ENCODE measurements at regions not wholly inside any gene's neighbourhood (a gene's known extent, or its start where the extent isn't known, plus 50 kb on each side); places are given as distances from the start of the nearest gene placed in this dataset.
"Not testable (repeated sequence)": the region's sequence is repeated elsewhere in the genome, so short reads cannot be mapped to it uniquely, and the experiment has no call there.

DNA sequence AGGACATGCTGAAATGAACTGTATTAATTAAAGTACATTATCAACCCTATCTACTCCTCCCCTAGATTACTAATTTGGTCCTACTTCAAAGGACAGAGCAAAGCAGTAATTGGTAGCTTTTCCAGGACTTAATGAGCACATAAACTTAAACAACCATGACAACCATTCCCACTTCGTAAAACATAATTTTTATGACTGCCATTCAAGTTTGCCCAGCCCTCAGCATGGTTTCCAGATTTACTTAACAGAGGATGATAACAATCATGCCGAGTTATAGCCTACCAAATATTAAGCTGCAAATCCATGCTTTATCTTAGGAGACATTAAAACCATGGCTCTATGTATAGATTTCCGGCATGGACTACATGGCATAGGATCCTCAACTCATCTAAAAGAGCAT, 401.1 kb upstream of the CHAC2 start:
- DNase-seq (ENCODE audit: low spot score) = no peak

DNA sequence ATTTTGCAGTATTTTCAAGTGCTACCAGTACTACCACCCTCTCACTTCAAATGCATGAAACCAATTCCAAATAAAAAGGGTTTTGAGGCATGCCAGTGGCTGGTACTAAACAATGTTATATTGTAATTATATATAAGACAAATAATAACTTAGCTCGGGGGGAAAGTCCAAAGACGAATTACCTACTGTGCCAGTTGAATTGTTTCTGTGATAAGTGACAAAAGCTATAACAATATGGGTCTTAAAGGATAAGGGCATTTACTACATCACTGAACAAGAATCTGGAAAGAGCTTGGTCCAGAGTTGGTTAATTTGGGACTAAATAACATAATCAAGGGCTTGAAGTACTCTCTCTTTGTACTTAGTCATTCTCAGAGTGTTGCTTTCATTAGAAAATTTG, 404.7 kb upstream of the CHAC2 start:
- no peak for DNase-seq (ENCODE audit: low spot score)

DNA sequence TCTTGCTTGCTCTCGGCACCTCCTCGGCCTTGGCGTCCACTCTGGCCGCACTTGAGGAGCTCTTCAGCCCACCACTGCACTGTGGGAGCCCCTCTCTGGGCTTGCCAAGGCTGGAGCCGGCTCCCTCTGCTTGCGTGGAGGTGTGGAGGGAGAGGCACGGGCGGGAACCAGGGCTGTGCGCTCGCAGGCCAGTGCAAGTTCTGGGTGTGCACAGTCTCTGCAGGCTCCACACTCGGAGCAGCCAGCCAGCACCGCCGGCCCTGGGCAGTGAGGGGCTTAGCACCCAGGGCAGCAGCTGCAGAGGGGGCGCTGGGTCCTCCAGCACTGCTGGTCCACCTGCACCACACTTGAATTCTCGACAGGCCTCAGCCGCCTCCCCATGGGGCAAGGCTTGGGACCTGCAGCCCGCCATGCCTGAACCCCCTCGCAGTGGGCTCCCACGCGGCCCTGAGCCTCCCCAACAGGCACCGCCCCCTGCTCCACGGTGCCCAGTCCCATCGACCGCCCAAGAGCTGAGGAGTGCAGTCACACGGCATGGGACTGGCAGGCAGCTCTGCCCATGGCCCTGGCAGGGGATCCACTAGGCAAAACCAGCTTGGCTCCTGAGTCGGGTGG, 411.2 kb upstream of the CHAC2 start:
- no peak for DNase-seq (ENCODE audit: low spot score)

GRCh38 chr2:53353135-53354114, 414.2 kb upstream of the CHAC2 start:
- no peak for DNase-seq (ENCODE audit: low spot score)

- DNase-seq (ENCODE audit: low spot score) = no peak
These were observed 420.3 kb upstream of the CHAC2 start for GRCh38 chr2:53347269-53347668.

- no peak for DNase-seq (ENCODE audit: low spot score)
These were observed 425.4 kb upstream of the CHAC2 start for GRCh38 chr2:53342248-53342647.

- no peak for DNase-seq (ENCODE audit: low spot score)
These were observed 433.0 kb upstream of the CHAC2 start for GRCh38 chr2:53334610-53335009.

DNA sequence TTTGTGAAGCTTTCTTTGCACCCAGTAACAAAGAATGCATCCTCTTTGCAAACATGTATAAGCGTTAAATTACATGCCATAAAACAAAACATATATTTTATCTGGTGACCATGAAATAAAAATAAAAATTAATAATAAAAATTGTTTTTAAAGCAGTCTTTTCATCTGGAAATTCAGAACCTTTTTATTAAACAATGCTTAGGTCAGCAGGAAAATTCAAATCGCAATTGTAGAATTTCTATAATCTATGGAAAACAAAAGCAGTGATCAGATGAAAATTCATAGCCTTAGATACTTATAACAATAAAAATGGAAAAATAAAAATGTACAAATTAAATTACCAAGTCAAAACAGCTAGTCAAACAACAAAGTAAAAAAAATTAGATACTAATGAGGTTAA, 435.9 kb upstream of the CHAC2 start:
- no peak for DNase-seq (ENCODE audit: low spot score)

- no peak for DNase-seq (ENCODE audit: low spot score)
These were observed 449.7 kb upstream of the CHAC2 start for GRCh38 chr2:53317861-53318260.

GRCh38 chr2:53315149-53315548, 452.5 kb upstream of the CHAC2 start:
- no peak for DNase-seq (ENCODE audit: low spot score)

- no peak for DNase-seq (ENCODE audit: low spot score)
These were observed 452.9 kb upstream of the CHAC2 start for GRCh38 chr2:53314718-53315117.

- DNase-seq (ENCODE audit: low spot score) = not testable (repeated sequence)
These were observed 454.0 kb upstream of the CHAC2 start for GRCh38 chr2:53313644-53314043.

DNA sequence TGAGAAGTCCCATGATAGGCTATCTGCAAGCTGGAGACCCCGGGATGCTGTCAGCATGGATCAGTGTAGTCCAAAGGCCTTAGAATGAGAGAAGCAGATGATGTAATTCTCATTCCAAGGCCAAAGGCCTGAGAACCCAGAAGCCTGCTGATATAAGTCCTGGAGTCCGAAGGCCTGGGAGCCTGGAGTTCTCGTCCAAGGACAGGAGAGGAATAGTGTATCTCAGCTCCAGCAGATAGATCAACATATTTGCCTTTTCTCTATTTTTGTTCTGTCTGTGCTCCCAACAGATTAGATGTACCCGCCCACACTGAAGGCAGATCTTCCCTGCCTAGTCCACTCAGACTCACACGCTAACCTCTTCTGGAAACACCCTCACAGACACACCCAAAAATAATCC, 454.9 kb upstream of the CHAC2 start:
- no peak for DNase-seq (ENCODE audit: low spot score)

DNA sequence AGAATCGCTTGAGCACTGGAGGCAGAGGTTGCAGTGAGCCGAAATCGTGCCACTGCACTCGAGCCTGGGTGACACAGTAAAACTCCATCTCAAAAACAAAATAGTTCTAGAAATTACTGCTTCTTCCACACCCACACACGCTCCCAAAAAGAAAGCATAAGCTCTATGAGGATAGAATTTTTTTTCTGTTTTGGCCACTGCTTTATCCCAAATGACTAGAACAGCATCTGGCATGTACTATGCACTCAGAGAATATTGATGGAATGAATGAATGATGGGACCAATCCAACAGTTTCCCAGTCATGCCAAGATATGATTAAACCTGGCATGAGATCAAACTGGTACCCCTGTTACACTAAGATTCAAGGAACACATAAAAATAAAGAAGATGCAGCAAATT, 455.4 kb upstream of the CHAC2 start:
- DNase-seq (ENCODE audit: low spot score) = no peak

GRCh38 chr2:53303012-53303578, 464.5 kb upstream of the CHAC2 start:
- no peak for DNase-seq (ENCODE audit: low spot score)

GRCh38 chr2:53302455-53302854, 465.1 kb upstream of the CHAC2 start:
- DNase-seq (ENCODE audit: low spot score) = no peak

- no peak for DNase-seq (ENCODE audit: low spot score)
These were observed 478.1 kb upstream of the CHAC2 start for GRCh38 chr2:53289309-53290006.

- DNase-seq (ENCODE audit: low spot score) = no peak
These were observed 481.3 kb upstream of the CHAC2 start for GRCh38 chr2:53286345-53286744.

DNA sequence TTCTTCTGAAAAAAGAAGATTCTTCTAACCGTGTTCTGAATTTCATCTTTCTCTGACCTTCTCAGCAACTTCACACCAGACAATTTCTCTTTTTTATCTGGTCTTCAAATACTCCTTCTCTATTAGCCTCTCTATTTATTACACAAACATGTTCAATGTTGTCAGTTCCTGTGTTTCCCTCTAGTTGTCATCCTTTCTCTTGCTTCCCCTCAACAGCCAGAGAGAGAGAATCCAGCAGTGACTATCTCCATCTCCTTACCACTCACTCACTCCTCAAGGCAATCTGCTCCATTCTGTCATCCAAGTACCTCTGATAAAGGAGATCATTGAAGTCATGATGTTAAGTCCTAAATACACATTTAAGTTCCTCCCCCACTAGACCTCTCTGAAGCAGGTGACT, 491.9 kb upstream of the CHAC2 start:
- no peak for DNase-seq (ENCODE audit: low spot score)

DNA sequence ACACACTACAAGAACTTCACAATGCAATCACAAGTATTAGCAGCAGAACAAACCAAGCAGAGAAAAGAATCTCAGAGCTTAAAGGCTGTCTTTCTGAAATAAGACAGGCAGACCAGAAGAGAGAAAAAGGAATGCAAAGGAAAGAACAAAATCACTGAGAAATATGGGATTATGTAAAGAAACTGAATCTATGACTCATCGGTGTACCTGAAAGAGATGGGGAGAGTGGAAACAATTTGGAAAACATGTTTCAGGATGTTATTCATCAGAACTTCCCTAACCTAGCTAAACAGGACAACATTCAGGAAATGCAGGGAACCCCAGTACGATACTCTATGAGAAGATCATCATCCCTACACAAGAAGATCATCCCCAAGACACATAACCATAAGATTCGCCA, 499.0 kb upstream of the CHAC2 start:
- no peak for DNase-seq (ENCODE audit: low spot score)

GRCh38 chr2:53268086-53268485, 499.5 kb upstream of the CHAC2 start:
- no peak for DNase-seq (ENCODE audit: low spot score)

- DNase-seq (ENCODE audit: low spot score) = no peak
These were observed 501.9 kb upstream of the CHAC2 start for GRCh38 chr2:53265544-53266299.
